Suprapubic skin (tissue), 4 donors: ENCODE measurements at regions not wholly inside any gene's neighbourhood (a gene's known extent, or its start where the extent isn't known, plus 50 kb on each side); places are given as distances from the start of the nearest gene placed in this dataset.

Experiments used
- CTCF ChIP-seq, 2 donors: fragments of 200-600 bp in 1 of 2; fragments of 450-650 bp in 1 of 2; sonication (generic) in 1 of 2; IDR thresholded peaks; one replicate each; pipeline ENCODE4 v1.5.1; 2016 to 2019; ENCODE audit warnings: antibody characterized with exemption in 2 of 2, mild to moderate bottlenecking in 1 of 2, moderate library complexity in 1 of 2
- EP300 ChIP-seq: sonication (generic); formaldehyde crosslinking; IDR thresholded peaks from one replicate; pipeline ENCODE4 v1.6.1; 2017; ENCODE audit warnings: antibody characterized with exemption
- POLR2A ChIP-seq, 2 donors: fragments of 450-650 bp; IDR thresholded peaks; one replicate each; pipeline ENCODE4 v1.6.1; 2017; ENCODE audit warnings: antibody characterized with exemption in 2 of 2, mild to moderate bottlenecking in 2 of 2, moderate library complexity in 2 of 2
- POLR2AphosphoS5 ChIP-seq, 3 donors: sonication (generic); formaldehyde crosslinking; IDR thresholded peaks; one replicate each; pipeline ENCODE4 v1.6.1; 2017; ENCODE audit warnings: antibody characterized with exemption in 3 of 3

DNA sequence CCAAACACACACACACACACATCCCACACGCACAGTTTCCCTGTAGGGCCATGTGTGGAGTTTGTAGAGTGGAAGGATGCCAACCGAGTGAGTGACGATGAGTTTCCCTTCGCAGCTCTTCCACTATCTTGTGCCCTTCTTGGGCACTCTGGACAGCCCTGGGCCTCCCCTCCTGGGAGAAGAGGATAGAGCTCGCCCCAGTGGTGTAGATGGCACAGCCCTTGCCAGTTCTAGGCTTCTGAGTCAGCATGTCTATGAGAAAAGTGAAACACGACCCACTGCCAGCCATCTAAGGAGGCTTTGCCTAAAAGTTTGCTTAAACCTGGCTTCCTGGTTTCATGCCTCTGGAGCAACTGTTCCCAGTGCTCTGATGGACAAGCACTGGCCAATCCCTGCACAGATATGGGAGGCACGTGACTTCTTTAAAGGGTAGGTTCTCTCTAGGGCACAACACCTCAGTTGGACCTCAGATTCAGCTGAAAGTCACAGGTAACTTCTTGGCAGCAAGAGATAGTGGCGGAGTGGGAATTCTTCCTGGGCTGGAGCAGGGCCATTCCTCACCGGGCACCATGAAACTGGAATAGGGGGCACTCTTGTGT is 195.9 kb upstream of the GALNT2 start:
- no peak for TF ChIP-seq CTCF (IDR thresholded peaks at IDR 0.05)
- TF ChIP-seq POLR2A (IDR thresholded peaks at IDR 0.05), result no peak
- no peak for TF ChIP-seq EP300
- TF ChIP-seq POLR2AphosphoS5 (IDR thresholded peaks at IDR 0.05), result no peak
